DMS 273 treated with DMSO at 0.1 percent for 48 hours (cell line): ENCODE measurements at regions not wholly inside any gene's neighbourhood (a gene's known extent, or its start where the extent isn't known, plus 50 kb on each side); places are given as distances from the start of the nearest gene placed in this dataset.

ENCODE experiments used
- DNase-seq: peaks from one replicate; lab custom pipeline; 2025; lab: John Stamatoyannopoulos, UW

DNA sequence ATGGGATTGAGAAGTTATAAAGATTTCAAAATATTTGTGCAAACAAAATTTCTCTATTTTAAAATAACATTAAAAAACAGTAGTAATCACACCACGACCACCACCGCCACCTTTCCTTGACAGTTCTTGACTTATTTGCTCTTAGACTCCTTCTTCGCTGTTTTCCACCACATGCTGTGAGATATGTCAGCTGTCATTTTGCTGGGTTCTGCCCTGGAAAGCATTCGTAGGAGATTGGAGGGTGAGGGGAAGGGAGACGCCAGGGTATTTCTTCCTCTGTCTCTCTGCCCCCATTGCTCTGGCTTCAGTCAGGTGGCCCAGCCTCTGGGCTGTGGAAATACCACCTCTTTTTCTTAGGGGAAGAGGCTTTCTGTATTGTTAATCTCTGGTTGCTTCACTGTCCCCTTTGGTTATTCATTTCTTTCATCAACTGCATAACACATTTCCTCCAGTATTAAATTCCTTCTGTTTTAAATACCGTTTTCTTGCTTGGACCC lies 186.2 kb downstream of the NEDD1 start:
- no peak for DNase-seq

- no peak for DNase-seq
Observed at GRCh38 chr12:97097734-97098133, 190.7 kb downstream of the NEDD1 start.

GRCh38 chr12:97109441-97109840 lies 202.4 kb downstream of the NEDD1 start:
- DNase-seq, result no peak

DNA sequence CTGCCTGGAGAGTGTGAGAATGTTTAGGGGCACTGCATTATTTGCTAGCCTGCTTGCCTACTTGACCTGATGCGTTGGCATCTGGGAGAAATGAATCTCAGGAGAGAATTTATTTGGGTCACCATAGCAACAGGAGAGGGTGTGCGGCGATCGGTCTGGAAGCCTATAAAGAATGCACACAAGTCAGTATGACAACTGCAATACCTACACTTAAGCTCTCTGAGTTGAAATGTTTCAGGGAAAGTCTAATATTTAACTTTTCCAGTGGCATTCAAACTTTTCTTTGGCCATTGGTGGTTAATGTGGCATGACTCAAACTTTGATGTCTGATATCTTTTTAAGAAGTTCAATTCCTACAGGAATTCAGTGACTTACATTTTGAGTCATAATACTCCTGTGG lies 205.1 kb downstream of the NEDD1 start:
- DNase-seq, result no peak

- DNase-seq, result no peak
Observed at GRCh38 chr12:97118796-97119375, 211.8 kb downstream of the NEDD1 start.

- no peak for DNase-seq
Observed at GRCh38 chr12:97127061-97127460, 220.0 kb downstream of the NEDD1 start.

DNA sequence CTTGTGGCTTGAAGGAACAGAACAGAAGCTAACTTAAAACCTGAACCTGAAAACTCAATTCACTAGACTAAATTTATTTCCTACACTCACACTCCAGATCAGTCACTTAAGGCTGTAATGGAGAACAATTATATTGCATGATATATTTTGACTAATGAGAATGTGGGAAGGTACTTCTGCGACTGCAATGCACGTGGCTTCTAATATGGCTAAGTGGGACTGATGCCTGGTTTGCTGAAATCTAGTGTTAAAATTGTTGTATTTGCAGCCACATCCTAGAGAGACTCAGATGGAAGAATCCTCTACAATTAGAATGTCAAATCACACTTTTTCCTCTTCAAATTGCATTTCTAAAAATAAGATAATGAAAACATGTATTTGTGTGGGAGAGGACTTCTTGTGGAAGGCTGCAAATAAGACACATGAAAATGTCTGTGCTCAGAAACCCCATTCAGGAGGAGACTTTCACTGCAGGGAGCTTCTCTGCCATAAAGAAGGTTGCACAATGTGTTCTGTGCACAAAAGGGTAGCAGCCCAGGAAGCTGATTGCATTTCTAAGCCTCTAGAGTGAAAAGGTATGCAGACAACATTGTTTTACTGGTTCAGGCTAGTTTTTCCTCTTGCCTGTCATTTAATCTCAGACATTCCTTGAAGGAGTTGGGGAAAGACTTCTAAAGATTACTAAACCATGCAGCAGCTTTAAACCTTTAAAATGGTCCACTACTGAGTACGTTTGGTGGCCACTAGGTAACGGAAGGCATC lies 224.3 kb downstream of the NEDD1 start:
- DNase-seq, result no peak

DNA sequence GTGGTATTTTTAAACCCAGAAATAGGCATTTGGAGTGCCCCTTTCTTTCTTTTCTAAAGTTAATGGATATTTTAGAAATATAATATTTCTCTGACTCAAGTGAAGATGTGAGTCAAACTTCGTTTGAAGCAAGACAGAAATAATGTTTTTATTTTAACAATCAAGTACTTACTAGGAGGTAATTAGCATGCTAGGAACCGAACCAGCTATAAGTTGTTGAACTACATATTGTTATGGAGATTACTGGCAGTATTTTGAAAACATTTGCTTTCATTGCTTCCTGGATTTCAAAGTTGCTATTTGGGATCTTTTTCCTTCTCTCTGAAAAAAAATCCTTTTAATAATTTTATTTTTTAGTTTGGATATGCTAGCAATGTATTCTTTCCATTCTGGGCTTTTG lies 225.2 kb downstream of the NEDD1 start:
- no peak for DNase-seq

GRCh38 chr12:97134495-97134894 lies 227.4 kb downstream of the NEDD1 start:
- DNase-seq, result no peak

GRCh38 chr12:97140355-97140754 lies 233.3 kb downstream of the NEDD1 start:
- DNase-seq, result no peak

DNA sequence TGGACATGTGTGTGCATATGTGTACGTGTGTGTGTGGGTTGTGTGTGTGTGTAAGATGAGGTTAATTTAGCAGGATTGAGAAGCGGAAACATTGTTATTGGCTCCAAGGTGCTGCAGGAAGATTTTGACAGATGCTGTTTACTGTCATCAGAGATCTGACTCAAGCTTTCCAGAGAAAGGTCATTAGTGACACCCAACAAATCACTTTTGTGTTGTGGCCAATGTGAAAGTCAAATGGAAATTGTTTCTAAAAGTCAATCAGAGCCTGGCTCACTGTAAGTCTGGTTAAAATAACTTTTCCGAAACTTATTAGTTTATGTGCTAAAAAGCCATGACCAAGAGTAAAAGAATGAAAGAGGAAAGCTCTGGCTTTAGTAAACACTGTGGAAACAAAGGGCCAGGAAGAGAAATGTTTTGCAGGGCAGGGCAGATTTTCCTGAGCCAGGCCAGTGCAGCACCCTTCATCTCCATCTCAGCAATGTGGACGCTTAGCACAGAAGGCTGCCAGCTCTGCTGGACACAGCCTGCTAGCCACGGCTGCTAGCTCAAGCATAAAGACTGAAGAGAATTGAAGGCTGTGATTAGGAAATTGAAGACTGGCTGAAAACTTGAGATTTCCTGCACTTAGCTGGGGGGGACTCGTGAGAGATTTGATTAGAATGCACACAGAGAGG lies 235.8 kb downstream of the NEDD1 start:
- DNase-seq, result no peak

- DNase-seq, result no peak
Observed at GRCh38 chr12:97148941-97149559, 242.0 kb downstream of the NEDD1 start.

- DNase-seq, result no peak
Observed at GRCh38 chr12:97151481-97151880, 244.4 kb downstream of the NEDD1 start.

DNA sequence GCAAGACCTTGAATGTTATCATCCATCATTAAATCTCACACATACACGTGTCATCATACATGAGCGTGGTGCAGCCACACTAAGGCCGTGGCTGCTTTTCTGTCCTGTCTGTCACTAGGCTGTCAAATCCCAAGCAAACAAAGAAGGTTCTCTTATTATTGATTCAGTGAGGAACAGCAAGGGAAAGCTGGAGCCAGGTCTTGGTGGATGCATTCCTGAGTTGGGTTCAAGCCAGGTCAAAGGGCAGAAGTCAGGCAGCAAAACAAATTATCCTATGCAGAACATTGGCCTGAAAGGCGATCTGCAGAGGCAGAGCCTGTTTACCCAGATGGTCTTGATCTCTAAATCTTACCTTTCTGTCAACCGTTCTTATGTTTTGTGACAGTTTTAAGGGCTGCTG lies 252.3 kb downstream of the NEDD1 start:
- no peak for DNase-seq

- DNase-seq, result no peak
Observed at GRCh38 chr12:97160277-97160676, 253.2 kb downstream of the NEDD1 start.

- no peak for DNase-seq
Observed at GRCh38 chr12:97162173-97162572, 255.1 kb downstream of the NEDD1 start.

GRCh38 chr12:97164936-97165335 lies 257.9 kb downstream of the NEDD1 start:
- DNase-seq, result no peak

DNA sequence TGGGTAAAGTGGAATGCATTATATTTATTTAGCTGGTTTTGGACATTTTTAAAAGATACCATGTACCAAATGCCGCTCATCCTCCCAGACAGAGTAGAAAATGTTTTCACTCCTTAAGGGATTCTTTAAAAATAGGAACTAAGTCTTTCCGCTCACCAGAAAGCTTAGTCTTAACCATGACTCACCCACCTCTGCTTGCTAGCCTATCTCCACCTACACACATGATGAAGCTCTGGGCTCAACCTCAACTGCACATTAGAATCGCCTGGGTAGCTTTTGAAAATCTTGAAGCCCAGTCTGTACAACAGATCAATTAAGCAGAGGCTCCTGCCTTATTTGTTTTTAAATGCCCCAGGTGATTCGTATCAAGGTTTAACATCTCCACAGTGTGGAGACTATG lies 260.5 kb downstream of the NEDD1 start:
- DNase-seq, result no peak

DNA sequence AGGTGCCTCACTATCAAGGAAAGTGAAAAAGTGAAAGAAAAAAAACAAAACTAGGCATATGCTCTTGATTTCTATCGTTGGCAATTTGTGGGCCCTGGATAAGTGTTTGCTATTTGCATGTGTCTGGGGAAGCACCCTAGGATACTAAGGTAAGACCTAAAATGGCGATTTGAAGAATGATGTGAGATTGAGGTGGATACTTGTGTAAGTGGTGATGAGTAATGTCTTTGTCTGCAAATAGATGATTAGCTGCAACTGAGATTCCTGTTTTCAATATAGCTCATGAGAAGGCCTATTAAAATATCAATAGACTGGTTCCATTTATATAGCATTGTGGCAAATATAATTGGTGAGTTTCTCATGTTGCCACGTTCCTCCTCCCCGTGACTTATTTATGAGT lies 261.7 kb downstream of the NEDD1 start:
- peak; percentile 61 for DNase-seq

GRCh38 chr12:97169889-97170567 lies 263.0 kb downstream of the NEDD1 start:
- peak; percentile 30 for DNase-seq

DNA sequence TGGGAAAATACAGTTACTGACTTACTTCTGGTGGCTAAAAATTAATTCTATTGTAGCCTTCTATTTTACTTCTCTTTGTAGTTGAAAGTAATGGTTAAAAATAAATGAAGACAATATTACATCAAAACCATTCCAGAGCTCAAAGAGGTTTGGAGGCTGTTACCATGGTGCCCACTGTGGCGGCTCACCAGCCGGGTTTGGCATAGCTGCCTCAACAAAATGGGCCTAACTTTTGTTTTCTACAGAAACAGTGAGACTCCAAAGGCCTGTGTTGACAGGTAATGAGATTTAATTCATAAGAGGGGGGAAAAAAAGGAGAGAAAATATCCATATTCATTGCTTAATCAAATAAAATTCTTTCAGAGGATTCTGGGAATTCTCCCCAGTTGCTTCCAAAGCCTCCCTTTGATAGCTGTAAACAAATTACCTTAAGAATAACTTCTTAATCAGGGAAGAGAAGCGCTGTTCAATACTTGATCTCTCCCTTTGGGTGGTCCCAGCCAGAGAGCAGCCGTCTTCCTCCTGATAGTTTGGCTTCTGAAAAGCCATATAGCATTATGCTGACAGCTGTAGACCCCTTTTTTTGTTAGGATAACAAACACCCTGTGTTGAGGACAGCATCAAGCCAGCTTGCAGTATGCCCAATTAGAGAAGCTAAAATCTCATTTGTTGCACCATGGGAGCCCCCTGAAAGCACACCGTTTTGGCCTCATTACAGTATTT lies 266.8 kb downstream of the NEDD1 start:
- no peak for DNase-seq
